ENCODE measurements at regions not wholly inside any gene's neighbourhood (a gene's known extent, or its start where the extent isn't known, plus 50 kb on each side); places are given as distances from the start of the nearest gene placed in this dataset.

DNA sequence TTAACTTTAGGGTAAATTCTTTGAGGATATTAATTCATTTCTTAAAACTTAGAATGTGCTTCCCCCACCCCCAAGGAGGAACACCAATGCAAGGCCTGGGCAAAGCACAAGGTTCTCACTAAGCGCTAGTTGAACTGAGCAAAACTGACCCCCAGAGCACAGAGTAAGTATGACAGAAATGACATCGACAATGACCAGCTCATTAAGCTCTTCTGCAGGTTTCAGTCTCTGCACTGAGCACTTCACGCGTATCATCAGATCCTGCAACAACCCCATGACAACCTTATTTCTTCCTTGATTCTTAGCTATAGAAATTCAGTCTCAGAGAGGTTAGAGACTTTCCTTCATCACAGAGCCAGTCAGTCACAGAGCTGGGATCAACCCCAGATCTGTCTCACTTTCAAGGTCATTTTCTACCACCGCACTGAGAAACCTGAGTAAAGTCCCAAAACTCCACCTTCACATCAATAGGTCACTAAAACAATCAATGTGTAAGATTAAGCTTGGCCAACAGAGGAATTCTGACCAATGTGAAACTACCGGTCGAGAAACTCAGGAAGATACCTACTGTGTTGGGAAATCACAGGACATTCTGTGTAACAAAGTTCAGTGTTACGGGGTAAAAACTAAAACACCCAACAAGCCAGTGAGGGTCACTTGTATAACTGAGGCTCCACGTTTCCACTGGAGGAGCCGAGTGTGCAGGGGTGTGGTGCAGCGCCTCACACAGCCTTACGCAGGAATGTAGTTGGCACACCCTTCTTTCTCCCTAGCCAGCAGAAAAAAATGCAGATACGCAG lies 129.0 kb upstream of the FOXQ1 start:
- TF ChIP-seq POLR2AphosphoS5 (IDR thresholded peaks at IDR 0.05; ENCODE audit: low read depth) (no peak), REST (IDR thresholded peaks at IDR 0.05; ENCODE audit: insufficient replicate concordance, low read depth) (no peak)
- TF ChIP-seq, protein P1, sequence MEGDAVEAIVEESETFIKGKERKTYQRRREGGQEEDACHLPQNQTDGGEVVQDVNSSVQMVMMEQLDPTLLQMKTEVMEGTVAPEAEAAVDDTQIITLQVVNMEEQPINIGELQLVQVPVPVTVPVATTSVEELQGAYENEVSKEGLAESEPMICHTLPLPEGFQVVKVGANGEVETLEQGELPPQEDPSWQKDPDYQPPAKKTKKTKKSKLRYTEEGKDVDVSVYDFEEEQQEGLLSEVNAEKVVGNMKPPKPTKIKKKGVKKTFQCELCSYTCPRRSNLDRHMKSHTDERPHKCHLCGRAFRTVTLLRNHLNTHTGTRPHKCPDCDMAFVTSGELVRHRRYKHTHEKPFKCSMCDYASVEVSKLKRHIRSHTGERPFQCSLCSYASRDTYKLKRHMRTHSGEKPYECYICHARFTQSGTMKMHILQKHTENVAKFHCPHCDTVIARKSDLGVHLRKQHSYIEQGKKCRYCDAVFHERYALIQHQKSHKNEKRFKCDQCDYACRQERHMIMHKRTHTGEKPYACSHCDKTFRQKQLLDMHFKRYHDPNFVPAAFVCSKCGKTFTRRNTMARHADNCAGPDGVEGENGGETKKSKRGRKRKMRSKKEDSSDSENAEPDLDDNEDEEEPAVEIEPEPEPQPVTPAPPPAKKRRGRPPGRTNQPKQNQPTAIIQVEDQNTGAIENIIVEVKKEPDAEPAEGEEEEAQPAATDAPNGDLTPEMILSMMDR (IDR thresholded peaks at IDR 0.05; ENCODE audit: insufficient read depth, low read length) = no peak

Data from HL-60 (cell line).